GM18867 (cell line): ENCODE measurements at regions not wholly inside any gene's neighbourhood (a gene's known extent, or its start where the extent isn't known, plus 50 kb on each side); places are given as distances from the start of the nearest gene placed in this dataset.
"Not testable (repeated sequence)": the region's sequence is repeated elsewhere in the genome, so short reads cannot be mapped to it uniquely, and the experiment has no call there.

ENCODE experiments used
- ATAC-seq: cut with Tn5 transposase; IDR thresholded peaks from one replicate; pipeline ENCODE4 v1.9.1; 2021; ENCODE audit warnings: mild to moderate bottlenecking, moderate library complexity; ENCODE audit not compliant: unreplicated experiment

- ATAC-seq, result no peak
Measured at GRCh38 chr14:22226381-22226780, 362.6 kb downstream of the DAD1 start.

- ATAC-seq, result no peak
Measured at GRCh38 chr14:22225516-22226140, 363.4 kb downstream of the DAD1 start.

DNA sequence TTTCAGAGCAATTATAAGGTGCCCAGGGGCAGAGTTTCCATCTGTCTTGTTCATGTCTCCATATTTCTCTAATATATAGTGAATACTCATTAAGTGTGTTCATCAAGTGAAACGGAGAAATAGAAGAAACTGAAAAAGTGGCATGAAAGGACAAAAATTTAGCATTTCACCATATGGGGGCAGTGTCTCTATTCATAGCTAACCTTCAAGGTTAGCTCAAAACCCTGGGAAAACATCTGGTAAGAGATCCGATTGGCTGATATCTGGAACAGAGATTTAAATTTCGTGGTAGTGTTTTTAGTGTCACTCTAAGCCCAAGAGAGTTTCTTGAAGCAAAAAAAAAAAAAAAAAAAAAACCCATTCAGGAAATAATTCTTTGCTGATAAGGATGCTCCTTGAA lies 367.5 kb downstream of the DAD1 start:
- ATAC-seq, result no peak

GRCh38 chr14:22220427-22220826 lies 368.6 kb downstream of the DAD1 start:
- no peak for ATAC-seq

DNA sequence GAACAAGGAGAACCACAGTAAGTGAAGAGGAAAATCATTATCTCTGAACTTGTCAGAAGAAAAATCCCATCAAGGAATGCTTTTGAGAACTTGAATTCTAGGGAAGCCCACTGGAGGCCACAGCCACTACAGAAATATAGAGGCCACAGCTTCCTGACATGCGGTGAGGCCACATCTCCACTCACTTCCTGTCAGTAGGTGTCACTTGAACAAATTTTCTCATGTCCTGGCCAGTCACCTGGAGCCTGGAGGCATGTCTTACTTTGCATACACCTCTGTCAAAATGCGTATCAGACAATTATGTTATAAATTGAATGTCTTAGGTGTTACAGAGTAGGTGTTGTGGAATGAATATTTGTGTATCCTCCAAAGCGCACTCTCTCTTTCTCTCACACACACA lies 370.3 kb downstream of the DAD1 start:
- no peak for ATAC-seq

- no peak for ATAC-seq
Measured at GRCh38 chr14:22213120-22213519, 375.9 kb downstream of the DAD1 start.

DNA sequence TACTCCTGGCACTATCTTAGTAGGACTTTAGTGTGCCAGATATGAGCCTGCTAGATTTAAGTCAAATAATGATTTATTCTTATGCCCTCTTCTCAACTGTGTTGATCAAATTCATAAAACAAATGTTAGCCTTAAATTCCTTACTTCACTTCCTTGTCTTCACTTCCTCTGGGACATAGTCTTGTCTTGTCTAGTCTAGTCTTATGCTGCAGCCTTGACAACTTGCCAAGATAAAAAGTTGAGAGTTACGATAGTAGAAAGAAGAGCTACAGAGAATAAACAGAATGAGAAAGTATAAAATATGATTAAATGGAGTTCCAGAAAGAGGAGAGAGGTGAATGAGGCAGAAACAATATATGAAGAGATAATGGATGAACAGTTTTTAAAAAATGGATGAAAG lies 378.1 kb downstream of the DAD1 start:
- no peak for ATAC-seq

DNA sequence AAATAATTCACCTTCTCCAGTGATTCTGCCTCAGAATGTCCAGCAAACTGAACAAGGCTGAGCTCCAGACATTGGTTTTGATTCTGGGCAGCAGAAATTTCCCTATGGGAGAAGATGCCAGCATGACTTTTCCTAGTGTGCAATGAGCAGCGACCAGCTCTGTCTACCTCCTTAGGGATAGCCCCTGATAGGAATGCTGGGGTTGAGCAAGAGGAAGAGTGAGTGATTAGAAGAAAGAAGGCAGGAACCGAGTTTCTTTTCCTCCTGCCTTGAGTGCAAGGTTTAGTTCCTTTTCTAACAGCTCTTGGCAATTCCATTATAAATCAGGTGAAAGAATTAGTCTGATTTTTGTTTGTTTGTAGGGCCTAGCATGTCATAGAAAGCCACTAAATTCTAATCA lies 379.0 kb downstream of the DAD1 start:
- no peak for ATAC-seq

GRCh38 chr14:22203036-22203435 lies 386.0 kb downstream of the DAD1 start:
- no peak for ATAC-seq

DNA sequence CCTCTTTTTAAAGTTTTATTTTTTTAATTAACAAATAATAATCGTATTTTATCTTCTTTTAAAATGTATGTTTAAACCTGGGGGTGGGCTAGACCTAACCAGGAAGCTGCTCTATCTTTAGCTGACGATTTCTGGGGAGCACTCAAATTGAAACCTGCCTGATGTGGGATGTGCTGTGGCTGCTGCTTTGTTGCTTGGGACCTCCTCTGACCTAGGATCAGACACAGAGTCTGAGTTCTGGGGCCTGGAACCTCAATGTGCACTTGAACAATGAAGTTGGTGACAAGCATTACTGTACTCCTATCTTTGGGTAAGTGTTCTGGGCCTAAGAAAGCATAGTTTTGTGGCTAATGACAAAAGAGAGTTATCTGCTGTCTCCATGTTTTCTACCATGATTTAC lies 386.7 kb downstream of the DAD1 start:
- ATAC-seq, result no peak

GRCh38 chr14:22200977-22201605 lies 387.9 kb downstream of the DAD1 start:
- peak; percentile 66 for ATAC-seq

DNA sequence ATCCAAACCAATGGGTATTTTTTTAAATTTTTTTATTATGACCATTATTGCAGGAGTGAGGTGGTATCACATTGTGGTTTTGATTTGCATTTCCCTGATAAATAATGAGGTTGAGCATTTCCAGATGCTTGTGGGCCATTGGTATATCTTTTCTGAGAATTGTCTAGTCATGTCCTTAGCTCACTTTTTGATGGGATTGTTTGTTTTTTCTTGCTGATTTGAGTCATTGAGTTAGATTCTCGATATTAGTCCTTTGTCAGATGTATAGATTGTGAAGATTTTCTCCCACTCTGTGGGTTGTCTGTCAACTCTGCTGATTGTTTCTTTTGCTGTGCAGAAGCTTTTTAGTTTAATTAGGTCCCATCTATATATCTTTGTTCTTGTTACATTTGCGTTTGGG lies 388.9 kb downstream of the DAD1 start:
- not testable (repeated sequence) for ATAC-seq

DNA sequence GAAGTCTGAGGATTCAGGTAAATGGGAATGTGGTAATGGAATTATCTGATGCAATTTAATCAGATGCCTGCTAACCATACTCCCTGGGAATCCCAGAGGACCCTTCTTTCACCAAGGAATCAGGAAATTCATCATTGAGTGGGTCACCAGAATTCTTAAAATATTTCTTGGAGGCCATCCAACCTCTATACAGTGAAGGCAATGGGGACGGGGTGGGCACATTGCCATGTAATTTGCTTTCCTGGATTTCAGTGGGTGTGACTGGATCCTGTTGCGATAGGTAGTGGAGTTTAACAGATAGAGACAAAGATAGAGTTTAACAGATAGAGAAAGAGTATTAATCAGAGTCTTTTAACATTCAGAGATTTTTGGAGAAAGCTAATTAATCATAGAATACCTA lies 394.4 kb downstream of the DAD1 start:
- ATAC-seq, result no peak

DNA sequence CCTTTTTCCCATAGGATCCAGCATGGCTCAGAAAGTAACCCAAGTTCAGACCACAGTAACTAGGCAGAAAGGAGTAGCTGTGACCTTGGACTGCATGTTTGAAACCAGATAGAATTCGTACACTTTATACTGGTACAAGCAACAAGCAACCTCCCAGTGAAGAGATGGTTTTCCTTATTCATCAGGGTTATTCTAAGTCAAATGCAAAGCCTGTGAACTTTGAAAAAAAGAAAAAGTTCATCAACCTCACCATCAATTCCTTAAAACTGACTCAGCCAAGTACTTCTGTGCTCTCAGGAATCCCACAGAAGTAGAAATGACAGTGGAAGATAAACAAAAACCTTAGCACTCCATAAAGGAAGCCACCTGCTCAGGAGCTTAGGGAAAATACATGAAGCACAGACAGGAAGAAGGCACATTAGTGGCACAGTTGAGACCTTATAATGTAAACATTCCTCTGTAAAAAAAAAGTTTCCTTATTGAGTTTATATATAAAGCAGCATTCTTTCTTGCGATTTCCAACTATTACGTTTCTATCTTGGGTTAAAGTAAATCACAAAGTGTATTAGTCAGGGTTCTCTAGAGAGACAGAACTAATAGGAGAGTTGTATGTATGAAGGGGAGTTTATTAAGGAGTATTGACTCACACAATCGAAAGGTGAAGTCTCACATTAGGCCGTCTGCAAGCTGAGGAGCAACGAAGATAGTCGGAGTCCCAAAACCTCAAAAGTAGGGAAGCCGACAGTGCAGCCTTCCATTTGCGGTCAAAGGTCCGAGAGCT lies 398.4 kb downstream of the DAD1 start:
- ATAC-seq, result no peak

DNA sequence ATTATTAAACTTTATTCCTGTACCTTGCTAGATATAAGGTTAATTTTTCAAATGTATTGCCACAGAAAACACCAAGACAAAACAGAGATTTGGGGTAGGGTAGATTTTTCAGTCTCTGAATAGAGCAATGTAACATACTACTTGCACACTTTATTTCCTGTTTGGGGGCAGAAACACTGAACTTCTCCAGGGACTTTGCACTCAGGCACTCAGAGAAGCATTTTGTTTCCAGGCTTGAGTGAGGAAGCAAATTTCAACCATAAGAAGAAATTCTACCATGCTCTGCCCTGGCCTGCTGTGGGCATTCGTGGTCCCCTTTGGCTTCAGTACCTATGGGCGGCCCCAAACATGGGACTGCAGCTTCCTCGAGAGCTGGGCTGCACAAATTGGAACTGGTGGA lies 399.1 kb downstream of the DAD1 start:
- no peak for ATAC-seq

DNA sequence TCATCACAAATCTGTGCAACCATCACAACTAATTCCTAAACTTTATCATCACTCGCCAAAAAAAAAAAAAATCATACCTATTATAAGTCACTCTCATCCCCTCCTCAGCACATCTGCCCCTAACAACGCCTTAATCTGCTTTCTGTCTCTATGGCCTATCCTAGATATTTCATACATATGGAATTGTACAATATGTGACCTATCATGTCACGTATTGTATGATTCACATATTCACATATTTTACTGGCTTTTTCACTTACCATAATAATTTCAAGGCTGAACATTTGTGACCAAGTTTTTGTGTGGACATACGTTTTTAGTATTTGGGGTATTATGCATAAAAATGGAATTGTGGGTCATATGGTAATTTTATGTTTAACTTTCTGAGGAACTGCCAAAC lies 400.7 kb downstream of the DAD1 start:
- no peak for ATAC-seq

DNA sequence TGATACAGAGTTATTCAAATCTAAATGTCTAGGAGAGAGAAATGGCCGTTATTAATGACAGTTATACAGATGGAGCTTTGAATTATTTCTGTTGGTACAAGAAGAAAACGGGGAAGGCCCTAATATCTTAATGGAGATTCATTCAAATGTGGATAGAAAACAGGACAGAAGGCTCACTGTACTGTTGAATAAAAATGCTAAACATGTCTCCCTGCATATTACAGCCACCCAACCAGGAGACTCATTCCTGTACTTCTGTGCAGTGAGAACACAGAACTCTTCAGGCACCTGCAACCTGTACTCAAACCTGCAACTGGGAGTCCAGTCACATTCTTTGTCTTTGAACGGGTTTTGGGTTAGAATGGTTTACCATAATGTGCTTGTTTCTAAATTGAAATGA lies 403.2 kb downstream of the DAD1 start:
- no peak for ATAC-seq

DNA sequence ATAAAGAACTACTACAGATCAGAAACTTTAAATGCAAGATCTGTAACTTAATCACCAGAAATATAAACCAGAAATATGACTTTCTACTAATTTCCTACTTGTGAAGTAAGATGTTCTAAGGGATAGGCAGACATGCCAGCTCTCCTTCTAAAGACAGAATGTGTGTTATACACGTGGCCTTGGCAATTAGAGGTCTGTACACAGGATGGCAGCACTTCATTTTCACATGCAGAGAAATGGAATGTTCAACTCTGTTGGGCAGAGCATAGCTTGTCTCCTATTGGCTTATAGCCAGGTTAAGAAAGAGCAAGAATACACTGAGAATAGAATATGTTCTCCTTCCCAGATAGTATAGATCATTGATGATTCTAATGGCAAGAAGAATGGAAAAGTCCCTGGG lies 403.8 kb downstream of the DAD1 start:
- ATAC-seq, result no peak

GRCh38 chr14:22184830-22185168 lies 404.2 kb downstream of the DAD1 start:
- ATAC-seq, result no peak

DNA sequence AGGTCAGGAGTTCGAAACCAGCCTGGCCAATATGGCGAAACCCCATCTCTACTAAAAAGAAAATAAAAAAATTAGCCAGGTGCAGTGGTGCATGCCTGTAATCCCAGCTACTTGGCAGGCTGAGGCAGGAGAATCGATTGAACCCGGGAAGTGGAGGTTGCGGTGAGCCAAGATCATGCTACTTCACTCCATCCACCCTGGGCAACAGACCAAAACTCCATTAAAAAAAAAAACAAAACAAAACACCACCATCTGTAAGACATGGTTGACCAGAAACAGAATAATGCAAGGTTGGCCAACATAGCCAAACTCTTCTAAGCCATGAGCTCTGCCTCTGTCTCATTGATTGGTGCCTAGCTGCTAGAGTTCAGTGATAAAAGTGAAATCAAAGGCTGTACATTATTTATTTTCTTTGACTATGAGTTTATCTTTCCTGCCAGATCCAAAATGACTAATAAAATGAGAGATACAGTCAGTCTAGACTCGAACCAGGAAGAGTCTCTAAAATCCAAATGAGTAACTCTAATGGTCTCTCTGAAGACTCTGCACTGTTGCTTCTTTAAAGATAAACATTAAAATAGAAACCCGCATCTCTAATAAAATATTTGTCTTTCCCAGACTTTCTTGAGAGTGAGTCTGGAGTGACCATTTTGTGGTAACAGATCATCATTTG lies 404.7 kb downstream of the DAD1 start:
- ATAC-seq, result no peak

DNA sequence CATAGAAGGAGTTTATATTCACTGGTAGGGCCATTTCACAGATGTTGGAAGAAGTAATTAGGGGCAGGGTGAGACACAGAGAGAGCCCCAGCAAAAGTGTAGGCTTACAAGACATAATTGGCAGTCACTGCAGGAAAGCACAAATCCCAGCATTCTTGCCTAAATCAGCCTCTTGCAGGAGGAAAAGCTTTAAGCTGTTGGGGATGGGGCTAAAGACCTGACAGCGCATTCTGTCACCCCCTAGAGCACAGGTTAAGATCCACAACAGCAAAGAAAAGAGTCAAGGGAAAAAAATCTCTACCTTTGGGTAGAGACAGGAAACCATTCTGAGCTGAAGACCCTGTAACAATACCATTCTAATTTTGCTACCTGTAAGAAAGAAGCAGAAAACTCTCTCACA lies 409.0 kb downstream of the DAD1 start:
- ATAC-seq, result no peak

- ATAC-seq, result no peak
Measured at GRCh38 chr14:22179190-22179589, 409.8 kb downstream of the DAD1 start.
